Endothelial cell of umbilical vein (primary cell): ENCODE measurements at regions not wholly inside any gene's neighbourhood (a gene's known extent, or its start where the extent isn't known, plus 50 kb on each side); places are given as distances from the start of the nearest gene placed in this dataset.

Source experiments
- CTCF ChIP-seq, 2 donors: IDR thresholded peaks; 1 replicate in 1 of 2; 2 replicates in 1 of 2; pipeline ENCODE4 v1.5.1; 2011; ENCODE audit warnings: low read length in 2 of 2, mild to moderate bottlenecking in 2 of 2, moderate library complexity in 2 of 2, control low read depth in 1 of 2, inconsistent platforms in 1 of 2, low read depth in 1 of 2; ENCODE audit not compliant: insufficient read depth in 1 of 2; ENCODE audit errors: extremely low read depth in 1 of 2
- GATA2 ChIP-seq: IDR thresholded peaks from 2 replicates; pipeline ENCODE4 v1.7.0; 2011; ENCODE audit warnings: low read depth, mild to moderate bottlenecking, moderate library complexity, mixed read lengths, low read length; ENCODE audit not compliant: insufficient read length, insufficient read depth
- MYC ChIP-seq: IDR thresholded peaks from one replicate; pipeline ENCODE4 v1.6.1; 2011; ENCODE audit warnings: mild to moderate bottlenecking, low read depth, low read length
- POLR2AphosphoS5 ChIP-seq: IDR thresholded peaks from 2 replicates; pipeline ENCODE4 v1.6.1; 2012; ENCODE audit warnings: low read depth, mild to moderate bottlenecking, control low read depth, low read length, moderate library complexity; ENCODE audit not compliant: insufficient read depth

GRCh38 chrX:69318651-69319340, 153.5 kb upstream of the PJA1 start:
- no peak for TF ChIP-seq GATA2
- no peak for TF ChIP-seq CTCF (IDR thresholded peaks at IDR 0.05; ENCODE audit: extremely low read depth in 1 of 2, insufficient read depth in 1 of 2, low read depth in 1 of 2, low read length in 2 of 2)
- TF ChIP-seq POLR2AphosphoS5: no peak
- no peak for TF ChIP-seq MYC
